ENCODE measurements at regions not wholly inside any gene's neighbourhood (a gene's known extent, or its start where the extent isn't known, plus 50 kb on each side); places are given as distances from the start of the nearest gene placed in this dataset.

DNA sequence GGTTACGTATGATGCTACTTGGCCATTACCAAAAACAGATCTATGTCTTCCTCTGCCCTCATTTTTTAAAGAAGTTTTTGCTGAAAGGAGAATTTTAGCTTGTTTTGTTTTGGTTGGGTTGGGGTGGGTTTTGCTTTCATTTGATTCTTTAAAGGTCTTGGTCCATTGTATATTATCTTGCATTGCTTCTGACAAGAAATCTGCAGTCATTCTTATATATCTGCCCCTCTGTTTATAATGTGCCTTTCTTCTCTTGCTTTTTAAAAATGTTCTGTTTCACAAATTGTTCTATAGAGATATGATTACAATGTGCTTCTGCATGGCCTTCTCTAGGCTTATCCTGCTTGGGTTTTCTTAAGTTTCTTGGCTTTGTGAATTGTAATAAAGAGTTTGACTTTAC is 660.6 kb downstream of the RNF144A start:
- DNase-seq (ENCODE audit: low spot score): no peak

GRCh38 chr2:7584017-7584416 is 666.8 kb downstream of the RNF144A start:
- no peak for DNase-seq (ENCODE audit: low spot score)
- no peak overlapping the region for H3K27ac ChIP-seq
- no peaks in the 10 kb centered on the region for H3K9me3 ChIP-seq
- no peaks in the 10 kb centered on the region for H3K27me3 ChIP-seq (replicated peaks; ENCODE audit: insufficient read depth)
- H3K4me3 ChIP-seq: no peak overlapping the region
- no peak for ATAC-seq (ENCODE audit: insufficient number of reproducible peaks, low FRiP score, low read depth)
- no peak for TF ChIP-seq CTCF (IDR thresholded peaks at IDR 0.05)
- no peaks in the 10 kb centered on the region for H3K36me3 ChIP-seq
- no peaks in the 10 kb centered on the region for H3K4me1 ChIP-seq (ENCODE audit: control insufficient read depth in 1 of 2, low read depth in 2 of 2)

More for the DNA sequence above, 660.6 kb downstream of the RNF144A start:
- Histone ChIP-seq H3K36me3 (no peaks in the 10 kb centered on the region), H3K27ac (no peak overlapping the region), H3K9me3 (peaks cover 4% of the 10 kb centered on the region), H3K4me3 (no peak overlapping the region), H3K4me1 (ENCODE audit: control insufficient read depth in 1 of 2, low read depth in 2 of 2) (no peaks in the 10 kb centered on the region), H3K27me3 (replicated peaks; ENCODE audit: insufficient read depth) (no peaks in the 10 kb centered on the region)
- no peak for ATAC-seq (ENCODE audit: insufficient number of reproducible peaks, low FRiP score, low read depth)
- no peak for TF ChIP-seq CTCF (IDR thresholded peaks at IDR 0.05)

GRCh38 chr2:7586898-7587297 is 669.7 kb downstream of the RNF144A start:
- no peak for TF ChIP-seq CTCF (IDR thresholded peaks at IDR 0.05)
- Histone ChIP-seq H3K4me3 (no peak overlapping the region), H3K36me3 (no peaks in the 10 kb centered on the region), H3K27ac (no peak overlapping the region), H3K27me3 (replicated peaks; ENCODE audit: insufficient read depth) (no peaks in the 10 kb centered on the region), H3K9me3 (no peaks in the 10 kb centered on the region), H3K4me1 (ENCODE audit: control insufficient read depth in 1 of 2, low read depth in 2 of 2) (no peaks in the 10 kb centered on the region)
- ATAC-seq (ENCODE audit: insufficient number of reproducible peaks, low FRiP score, low read depth) (no peak), DNase-seq (ENCODE audit: low spot score) (no peak)

GRCh38 chr2:7588295-7588694 is 671.1 kb downstream of the RNF144A start:
- Histone ChIP-seq H3K36me3 (no peaks in the 10 kb centered on the region), H3K4me1 (ENCODE audit: control insufficient read depth in 1 of 2, low read depth in 2 of 2) (no peaks in the 10 kb centered on the region), H3K27me3 (replicated peaks; ENCODE audit: insufficient read depth) (no peaks in the 10 kb centered on the region), H3K9me3 (no peaks in the 10 kb centered on the region), H3K27ac (no peak overlapping the region), H3K4me3 (no peak overlapping the region)
- ATAC-seq (ENCODE audit: insufficient number of reproducible peaks, low FRiP score, low read depth) (no peak), DNase-seq (ENCODE audit: low spot score) (no peak)
- TF ChIP-seq CTCF (IDR thresholded peaks at IDR 0.05): no peak

- Histone ChIP-seq H3K27me3 (replicated peaks; ENCODE audit: insufficient read depth) (no peaks in the 10 kb centered on the region), H3K36me3 (no peaks in the 10 kb centered on the region), H3K9me3 (no peaks in the 10 kb centered on the region), H3K4me1 (ENCODE audit: control insufficient read depth in 1 of 2, low read depth in 2 of 2) (no peaks in the 10 kb centered on the region), H3K4me3 (no peak overlapping the region), H3K27ac (no peak overlapping the region)
- no peak for TF ChIP-seq CTCF (IDR thresholded peaks at IDR 0.05)
- no peak for DNase-seq (ENCODE audit: low spot score)
- ATAC-seq (ENCODE audit: insufficient number of reproducible peaks, low FRiP score, low read depth): no peak
These were observed 675.5 kb downstream of the RNF144A start for GRCh38 chr2:7592618-7593140.

All from thoracic aorta (tissue), 2 donors.